WTC11 (cell line): ENCODE measurements at regions not wholly inside any gene's neighbourhood (a gene's known extent, or its start where the extent isn't known, plus 50 kb on each side); places are given as distances from the start of the nearest gene placed in this dataset.

Source experiments
- ATAC-seq: fragments of 200-7000 bp; cut with Tn5 transposase; 2 replicates; pipeline ENCODE4 v1.10.0; 2021; ENCODE audit warnings: mild to moderate bottlenecking, moderate library complexity
- CTCF ChIA-PET: fragments of 300-600 bp; sonication (Branson Sonifier 250); formaldehyde crosslinking; loops from one replicate; lab custom pipeline; 2021; ENCODE audit warnings: antibody characterized with exemption; lab: Charles Lee
- POLR2A ChIA-PET: fragments of 350-600 bp; sonication (Branson Sonifier 250); formaldehyde crosslinking; loops from one replicate; lab custom pipeline; 2021; ENCODE audit warnings: antibody characterized with exemption; lab: Charles Lee
- DNase-seq: peaks from one replicate; pipeline ENCODE4 v3.0.0; 2021; ENCODE audit warnings: low spot score
- H3K27ac Mint-ChIP-seq: 2 replicates; pipeline ENCODE4 v1.8.0; 2021; ENCODE audit warnings: mixed read lengths
- H3K27me3 Mint-ChIP-seq: 2 replicates; pipeline ENCODE4 v1.8.0; 2021; ENCODE audit warnings: low read depth, mild to moderate bottlenecking, moderate library complexity, mixed read lengths
- H3K36me3 Mint-ChIP-seq: 2 replicates; pipeline ENCODE4 v1.8.0; 2021; ENCODE audit warnings: mixed read lengths
- H3K4me1 Mint-ChIP-seq: 2 replicates; pipeline ENCODE4 v1.8.0; 2022; ENCODE audit warnings: mixed read lengths
- H3K4me3 Mint-ChIP-seq: 2 replicates; pipeline ENCODE4 v1.8.0; 2021; ENCODE audit warnings: mild to moderate bottlenecking, moderate library complexity, mixed read lengths
- H3K9me3 Mint-ChIP-seq: 2 replicates; pipeline ENCODE4 v1.8.0; 2021; ENCODE audit warnings: mixed read lengths
- CBFB ChIP-seq: sonication (generic); formaldehyde crosslinking; IDR thresholded peaks from 2 replicates; pipeline ENCODE4 v1.8.1; 2022; ENCODE audit warnings: mild to moderate bottlenecking, low read depth, missing genetic modification reagents
- CDX4 ChIP-seq: fragments of 250-450 bp; sonication (Bioruptor Pico); IDR thresholded peaks from 2 replicates; pipeline ENCODE4 v1.9.0; 2021; ENCODE audit warnings: moderate library complexity, mild to moderate bottlenecking, inconsistent platforms, borderline replicate concordance
- CREM ChIP-seq: sonication (generic); formaldehyde crosslinking; IDR thresholded peaks from 2 replicates; pipeline ENCODE4 v1.8.1; 2022; ENCODE audit warnings: mild to moderate bottlenecking, missing genetic modification reagents, moderate library complexity
- ELF4 ChIP-seq: sonication (generic); formaldehyde crosslinking; IDR thresholded peaks from 2 replicates; pipeline ENCODE4 v1.8.1; 2022; ENCODE audit warnings: low read depth, mild to moderate bottlenecking, moderate library complexity, missing genetic modification reagents
- ETV6 ChIP-seq: sonication (generic); formaldehyde crosslinking; IDR thresholded peaks from 2 replicates; pipeline ENCODE4 v1.8.1; 2022; ENCODE audit warnings: mild to moderate bottlenecking, missing genetic modification reagents
- GRHL2 ChIP-seq: fragments of 250-450 bp; sonication (Bioruptor Pico); IDR thresholded peaks from 2 replicates; pipeline ENCODE4 v1.8.0; 2022; ENCODE audit warnings: mild to moderate bottlenecking, moderate library complexity; ENCODE audit not compliant: insufficient replicate concordance, severe bottlenecking
- GTF2I ChIP-seq: fragments of 250-450 bp; sonication (Bioruptor Pico); conservative IDR thresholded peaks from 2 replicates; pipeline ENCODE4 v1.4.0; 2021; ENCODE audit warnings: mild to moderate bottlenecking
- IRF2 ChIP-seq: sonication (generic); formaldehyde crosslinking; IDR thresholded peaks from 2 replicates; pipeline ENCODE4 v1.8.0; 2022; ENCODE audit warnings: low read depth, missing genetic modification reagents, borderline replicate concordance
- MYBL2 ChIP-seq: sonication (generic); formaldehyde crosslinking; IDR thresholded peaks from 2 replicates; pipeline ENCODE4 v1.8.1; 2023; ENCODE audit warnings: mild to moderate bottlenecking, moderate library complexity, missing genetic modification reagents
- NFE2L1 ChIP-seq: sonication (generic); formaldehyde crosslinking; IDR thresholded peaks from 2 replicates; pipeline ENCODE4 v1.8.1; 2023; ENCODE audit warnings: missing genetic modification reagents
- ZBTB21 ChIP-seq: sonication (generic); formaldehyde crosslinking; IDR thresholded peaks from 2 replicates; pipeline ENCODE4 v1.8.1; 2023; ENCODE audit warnings: mild to moderate bottlenecking, missing genetic modification reagents, borderline replicate concordance
- ZNF121 ChIP-seq: sonication (generic); formaldehyde crosslinking; IDR thresholded peaks from 2 replicates; pipeline ENCODE4 v1.8.0; 2023; ENCODE audit warnings: missing genetic modification reagents
- ZNF219 ChIP-seq: sonication (generic); formaldehyde crosslinking; IDR thresholded peaks from 2 replicates; pipeline ENCODE4 v1.8.0; 2023; ENCODE audit warnings: missing genetic modification reagents, mild to moderate bottlenecking, borderline replicate concordance
- ZNF263 ChIP-seq: sonication (generic); formaldehyde crosslinking; IDR thresholded peaks from 2 replicates; pipeline ENCODE4 v1.8.1; 2022; ENCODE audit warnings: low read depth, mild to moderate bottlenecking, moderate library complexity, missing genetic modification reagents
- ZNF423 ChIP-seq: fragments of 250-450 bp; sonication (Bioruptor Pico); IDR thresholded peaks from 2 replicates; pipeline ENCODE4 v2.1.2; 2022; ENCODE audit warnings: mild to moderate bottlenecking, moderate library complexity
- TF ChIP-seq, protein P1 (sequence below): fragments of 250-450 bp; sonication (Bioruptor Pico); IDR thresholded peaks from 2 replicates; pipeline ENCODE4 v2.1.2; 2022; ENCODE audit warnings: mild to moderate bottlenecking, moderate library complexity
- TF ChIP-seq, protein P2 (sequence below): sonication (generic); formaldehyde crosslinking; IDR thresholded peaks from 2 replicates; pipeline ENCODE4 v1.8.1; 2023; ENCODE audit warnings: mild to moderate bottlenecking, missing genetic modification reagents
- TF ChIP-seq, protein P3 (sequence below): fragments of 250-450 bp; sonication (Bioruptor Pico); IDR thresholded peaks from 2 replicates; pipeline ENCODE4 v1.9.0; 2021; ENCODE audit warnings: mild to moderate bottlenecking

DNA sequence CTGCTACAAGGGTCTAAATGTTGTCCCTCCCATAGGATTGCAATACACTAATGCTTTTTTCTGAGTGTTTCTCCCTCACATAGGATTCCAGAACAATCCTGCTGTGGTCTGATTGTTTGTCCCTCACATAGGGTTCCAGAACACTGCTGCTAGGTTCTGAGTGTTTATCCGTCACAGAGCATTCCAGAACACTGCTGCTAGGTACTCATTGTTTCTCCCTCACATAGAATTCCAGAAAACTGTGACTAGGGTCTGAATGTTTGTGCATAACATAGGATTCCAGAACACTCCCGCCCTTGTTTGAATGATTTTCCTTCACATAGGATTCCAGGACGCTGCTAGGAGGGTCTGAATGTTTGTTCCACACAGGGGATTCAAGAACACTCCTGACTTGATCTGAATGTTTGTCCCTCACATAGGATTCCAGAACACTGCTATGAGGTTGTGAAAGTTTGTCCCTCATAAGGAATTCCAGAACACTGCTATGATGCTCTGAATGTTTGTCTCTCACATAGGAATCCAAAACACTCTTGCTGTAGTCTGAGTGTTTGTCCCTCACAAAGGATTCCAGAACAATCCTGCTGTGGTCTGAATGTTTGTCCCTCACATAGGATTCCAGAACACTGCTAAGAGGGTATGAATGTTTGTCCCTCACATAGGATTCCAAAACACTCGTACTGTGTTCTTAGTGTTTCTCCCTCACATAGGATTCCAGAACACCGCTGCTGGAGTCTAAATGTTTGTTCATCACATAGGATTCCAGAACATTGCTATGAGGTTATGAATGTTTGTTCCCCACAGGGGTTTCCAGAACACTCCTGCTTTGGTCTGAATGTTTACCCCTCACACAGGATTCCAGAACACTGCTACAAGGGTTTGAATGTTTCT lies 213.5 kb downstream of the FOXD4L6 start:
- DNase-seq (no peak), ATAC-seq (no peak)
- no peak for TF ChIP-seq MYBL2 (CRISPR knock-in tag)
- no peak for TF ChIP-seq CREM (CRISPR knock-in tag)
- TF ChIP-seq NFE2L1, result no peak
- TF ChIP-seq, protein P1, sequence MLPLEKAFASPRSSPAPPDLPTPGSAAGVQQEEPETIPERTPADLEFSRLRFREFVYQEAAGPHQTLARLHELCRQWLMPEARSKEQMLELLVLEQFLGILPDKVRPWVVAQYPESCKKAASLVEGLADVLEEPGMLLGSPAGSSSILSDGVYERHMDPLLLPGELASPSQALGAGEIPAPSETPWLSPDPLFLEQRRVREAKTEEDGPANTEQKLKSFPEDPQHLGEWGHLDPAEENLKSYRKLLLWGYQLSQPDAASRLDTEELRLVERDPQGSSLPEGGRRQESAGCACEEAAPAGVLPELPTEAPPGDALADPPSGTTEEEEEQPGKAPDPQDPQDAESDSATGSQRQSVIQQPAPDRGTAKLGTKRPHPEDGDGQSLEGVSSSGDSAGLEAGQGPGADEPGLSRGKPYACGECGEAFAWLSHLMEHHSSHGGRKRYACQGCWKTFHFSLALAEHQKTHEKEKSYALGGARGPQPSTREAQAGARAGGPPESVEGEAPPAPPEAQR (CRISPR knock-in tag), result no peak
- TF ChIP-seq ZNF263, result no peak
- TF ChIP-seq GTF2I (CRISPR knock-in tag), result no peak
- TF ChIP-seq CBFB (CRISPR knock-in tag), result no peak
- no peak for TF ChIP-seq ZNF121 (CRISPR knock-in tag)
- TF ChIP-seq ETV6 (CRISPR knock-in tag), result no peak
- no peak for TF ChIP-seq ELF4 (CRISPR knock-in tag)
- H3K36me3 Mint-ChIP-seq, result peaks cover 93% of the 10 kb centered on the region
- no peak overlapping the region for H3K4me3 Mint-ChIP-seq
- ChIA-PET POLR2A (no interaction called here), CTCF (no interaction called here)
- H3K27me3 Mint-ChIP-seq, result no peaks in the 10 kb centered on the region; the same call in none of the 2 replicates
- peaks cover 95% of the 10 kb centered on the region for H3K9me3 Mint-ChIP-seq
- H3K27ac Mint-ChIP-seq, result no peak overlapping the region
- H3K4me1 Mint-ChIP-seq, result no peaks in the 10 kb centered on the region

DNA sequence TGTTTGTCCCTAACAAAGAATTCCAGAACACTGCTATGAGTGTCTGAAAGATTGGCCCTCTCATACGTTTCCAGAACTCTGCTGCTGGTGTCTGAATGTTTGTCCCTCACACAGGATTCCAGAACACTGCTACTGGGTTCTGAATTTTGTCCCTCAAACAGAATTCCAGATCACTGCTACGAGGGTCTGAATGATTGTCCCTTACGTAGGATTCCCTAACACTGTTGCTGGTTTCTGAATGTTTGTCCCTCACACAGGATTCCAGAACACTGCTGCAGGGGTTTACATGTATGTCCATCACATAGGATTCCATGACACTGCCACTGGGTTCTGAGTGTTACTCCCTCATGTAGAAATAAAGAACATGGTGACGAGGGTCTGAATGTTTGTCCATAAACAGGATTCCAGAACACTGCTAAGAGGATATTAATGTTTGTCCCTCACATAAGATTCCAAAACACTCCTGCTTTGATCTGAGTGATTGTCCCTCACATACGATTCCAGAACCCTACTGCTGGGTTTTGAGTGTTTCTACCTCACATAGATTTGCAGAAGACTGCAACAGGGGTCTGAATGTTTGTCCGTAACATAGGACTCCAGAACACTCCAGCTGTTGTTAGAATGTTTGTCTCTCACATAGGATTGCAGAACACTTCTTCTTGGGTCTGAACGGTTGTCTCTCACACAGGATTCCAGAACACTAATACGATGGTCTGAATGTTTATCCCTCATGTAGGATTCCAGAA lies 214.4 kb downstream of the FOXD4L6 start:
- peaks cover 95% of the 10 kb centered on the region for H3K9me3 Mint-ChIP-seq
- CTCF ChIA-PET, result no interaction called here
- no peak overlapping the region for H3K4me3 Mint-ChIP-seq
- DNase-seq (no peak), ATAC-seq (no peak)
- no peaks in the 10 kb centered on the region for H3K4me1 Mint-ChIP-seq
- H3K36me3 Mint-ChIP-seq, result peaks cover 93% of the 10 kb centered on the region
- no peaks in the 10 kb centered on the region; the same call in none of the 2 replicates for H3K27me3 Mint-ChIP-seq
- TF ChIP-seq, protein P2, sequence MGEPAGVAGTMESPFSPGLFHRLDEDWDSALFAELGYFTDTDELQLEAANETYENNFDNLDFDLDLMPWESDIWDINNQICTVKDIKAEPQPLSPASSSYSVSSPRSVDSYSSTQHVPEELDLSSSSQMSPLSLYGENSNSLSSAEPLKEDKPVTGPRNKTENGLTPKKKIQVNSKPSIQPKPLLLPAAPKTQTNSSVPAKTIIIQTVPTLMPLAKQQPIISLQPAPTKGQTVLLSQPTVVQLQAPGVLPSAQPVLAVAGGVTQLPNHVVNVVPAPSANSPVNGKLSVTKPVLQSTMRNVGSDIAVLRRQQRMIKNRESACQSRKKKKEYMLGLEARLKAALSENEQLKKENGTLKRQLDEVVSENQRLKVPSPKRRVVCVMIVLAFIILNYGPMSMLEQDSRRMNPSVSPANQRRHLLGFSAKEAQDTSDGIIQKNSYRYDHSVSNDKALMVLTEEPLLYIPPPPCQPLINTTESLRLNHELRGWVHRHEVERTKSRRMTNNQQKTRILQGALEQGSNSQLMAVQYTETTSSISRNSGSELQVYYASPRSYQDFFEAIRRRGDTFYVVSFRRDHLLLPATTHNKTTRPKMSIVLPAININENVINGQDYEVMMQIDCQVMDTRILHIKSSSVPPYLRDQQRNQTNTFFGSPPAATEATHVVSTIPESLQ, result no peak
- TF ChIP-seq GRHL2, result no peak
- TF ChIP-seq ZBTB21 (CRISPR knock-in tag), result no peak
- no peak for TF ChIP-seq CDX4 (CRISPR knock-in tag)
- TF ChIP-seq ZNF219 (CRISPR knock-in tag), result no peak
- TF ChIP-seq ZNF423, result no peak
- TF ChIP-seq IRF2 (CRISPR knock-in tag), result no peak
- TF ChIP-seq, protein P3, sequence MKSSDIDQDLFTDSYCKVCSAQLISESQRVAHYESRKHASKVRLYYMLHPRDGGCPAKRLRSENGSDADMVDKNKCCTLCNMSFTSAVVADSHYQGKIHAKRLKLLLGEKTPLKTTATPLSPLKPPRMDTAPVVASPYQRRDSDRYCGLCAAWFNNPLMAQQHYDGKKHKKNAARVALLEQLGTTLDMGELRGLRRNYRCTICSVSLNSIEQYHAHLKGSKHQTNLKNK, result no peak
- POLR2A ChIA-PET, result no interaction called here
- no peak overlapping the region for H3K27ac Mint-ChIP-seq
